Tibial nerve (tissue), 4 donors: ENCODE measurements at regions not wholly inside any gene's neighbourhood (a gene's known extent, or its start where the extent isn't known, plus 50 kb on each side); places are given as distances from the start of the nearest gene placed in this dataset.

Experiments
- EP300 ChIP-seq, 2 donors: sonication (generic); formaldehyde crosslinking; IDR thresholded peaks; one replicate each; pipeline ENCODE4 v1.6.1; 2017; ENCODE audit warnings: antibody characterized with exemption in 2 of 2, mild to moderate bottlenecking in 1 of 2
- POLR2A ChIP-seq, 2 donors: fragments of 450-650 bp; IDR thresholded peaks; one replicate each; pipeline ENCODE4 v1.6.1; 2017; ENCODE audit warnings: antibody characterized with exemption in 2 of 2, mild to moderate bottlenecking in 2 of 2, moderate library complexity in 2 of 2
- TF ChIP-seq, protein P1 (sequence below), 5 experiments: fragments of 200-600 bp in 3 of 5; fragments of 450-650 bp in 2 of 5; sonication (generic) in 3 of 5; IDR thresholded peaks; one replicate each; pipeline ENCODE4 v1.5.1; 2016 to 2019; ENCODE audit warnings: antibody characterized with exemption in 5 of 5, mild to moderate bottlenecking in 3 of 5, moderate library complexity in 2 of 5

DNA sequence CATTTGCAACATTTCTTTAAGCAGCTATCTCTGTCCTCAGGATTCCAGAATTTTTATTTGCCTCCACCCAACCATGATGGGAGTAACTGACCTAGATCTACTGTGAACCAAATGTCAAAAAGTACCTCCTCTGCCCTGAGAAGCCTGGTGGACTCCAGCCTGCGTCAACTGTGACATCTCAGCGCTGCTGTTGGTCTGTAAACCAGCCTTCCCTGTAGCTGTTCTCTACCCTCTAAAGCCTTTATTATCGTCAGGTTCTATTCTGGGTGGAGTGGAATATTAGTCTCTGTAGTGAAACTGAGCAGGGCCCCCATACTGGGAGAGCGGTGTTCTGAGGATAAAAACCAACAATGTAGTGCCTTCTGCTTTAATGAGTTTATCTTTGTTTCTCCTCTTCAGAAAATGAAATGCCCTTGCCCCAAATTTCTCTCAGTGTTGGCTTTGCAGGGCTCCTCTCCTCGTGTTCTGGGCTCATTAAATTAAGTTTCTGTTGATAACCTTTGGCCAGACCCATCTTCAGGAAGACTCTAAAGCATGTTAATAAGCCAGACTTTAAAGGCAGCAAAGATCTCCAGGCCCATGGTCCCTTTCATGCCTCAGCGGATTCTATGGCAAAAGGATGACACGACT is 223.1 kb upstream of the PLXNA2 start:
- TF ChIP-seq, protein P1, sequence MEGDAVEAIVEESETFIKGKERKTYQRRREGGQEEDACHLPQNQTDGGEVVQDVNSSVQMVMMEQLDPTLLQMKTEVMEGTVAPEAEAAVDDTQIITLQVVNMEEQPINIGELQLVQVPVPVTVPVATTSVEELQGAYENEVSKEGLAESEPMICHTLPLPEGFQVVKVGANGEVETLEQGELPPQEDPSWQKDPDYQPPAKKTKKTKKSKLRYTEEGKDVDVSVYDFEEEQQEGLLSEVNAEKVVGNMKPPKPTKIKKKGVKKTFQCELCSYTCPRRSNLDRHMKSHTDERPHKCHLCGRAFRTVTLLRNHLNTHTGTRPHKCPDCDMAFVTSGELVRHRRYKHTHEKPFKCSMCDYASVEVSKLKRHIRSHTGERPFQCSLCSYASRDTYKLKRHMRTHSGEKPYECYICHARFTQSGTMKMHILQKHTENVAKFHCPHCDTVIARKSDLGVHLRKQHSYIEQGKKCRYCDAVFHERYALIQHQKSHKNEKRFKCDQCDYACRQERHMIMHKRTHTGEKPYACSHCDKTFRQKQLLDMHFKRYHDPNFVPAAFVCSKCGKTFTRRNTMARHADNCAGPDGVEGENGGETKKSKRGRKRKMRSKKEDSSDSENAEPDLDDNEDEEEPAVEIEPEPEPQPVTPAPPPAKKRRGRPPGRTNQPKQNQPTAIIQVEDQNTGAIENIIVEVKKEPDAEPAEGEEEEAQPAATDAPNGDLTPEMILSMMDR (IDR thresholded peaks at IDR 0.05), result no peak
- TF ChIP-seq POLR2A (IDR thresholded peaks at IDR 0.05) (no peak), EP300 (IDR thresholded peaks at IDR 0.05) (no peak)
